ENCODE measurements at regions not wholly inside any gene's neighbourhood (a gene's known extent, or its start where the extent isn't known, plus 50 kb on each side); places are given as distances from the start of the nearest gene placed in this dataset.

GRCh38 chr11:86183694-86184093, 60.9 kb upstream of the EED start:
- TF ChIP-seq GATA2 (IDR thresholded peaks at IDR 0.05; ENCODE audit: low read depth, low read length) (no peak), GATA3 (IDR thresholded peaks at IDR 0.05; ENCODE audit: low read depth, low read length) (no peak)
